SH-SY5Y (cell line): ENCODE measurements at regions not wholly inside any gene's neighbourhood (a gene's known extent, or its start where the extent isn't known, plus 50 kb on each side); places are given as distances from the start of the nearest gene placed in this dataset.

ENCODE experiments used
- GATA2 ChIP-seq: IDR thresholded peaks from 2 replicates; pipeline ENCODE4 v1.6.1; 2011; ENCODE audit warnings: mild to moderate bottlenecking, low read depth, low read length
- GATA3 ChIP-seq: IDR thresholded peaks from 2 replicates; pipeline ENCODE4 v1.6.1; 2011; ENCODE audit warnings: low read depth, mild to moderate bottlenecking, low read length, moderate library complexity

DNA sequence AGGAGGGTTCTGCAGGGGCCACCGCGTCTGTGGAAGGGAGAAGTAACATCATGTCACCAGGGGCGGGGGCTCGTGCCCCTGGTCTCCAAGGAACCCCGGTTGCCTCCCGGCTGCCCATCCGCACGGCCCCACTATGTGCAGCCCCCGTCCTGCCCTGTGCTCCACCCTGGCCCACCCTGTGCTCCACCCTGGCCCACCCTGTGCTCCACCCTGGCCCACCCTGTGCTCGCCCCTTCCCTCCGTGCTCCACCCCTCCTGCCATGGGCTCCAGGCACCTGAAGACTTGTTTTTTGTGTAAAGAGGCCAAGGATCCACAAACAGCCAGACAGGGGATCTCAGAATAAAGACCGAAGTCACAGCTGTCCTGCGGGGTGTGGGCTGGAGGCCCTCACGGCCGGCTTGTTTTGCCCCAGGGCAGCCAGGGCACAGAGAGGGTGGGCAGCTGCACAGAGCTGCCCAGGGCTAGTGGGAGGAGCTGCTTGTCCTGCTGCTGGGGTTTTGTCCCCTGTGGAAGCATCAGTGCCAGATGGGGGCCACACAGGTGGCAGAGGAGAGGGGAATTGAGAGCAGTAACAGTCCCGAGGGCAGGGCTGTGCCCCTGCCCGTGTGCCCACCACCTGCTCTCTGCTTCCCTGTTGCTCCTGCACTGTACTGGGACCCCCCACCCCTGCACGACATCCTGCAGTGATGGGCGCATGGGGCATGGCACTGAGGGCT lies 147.0 kb upstream of the CIBAR2 start:
- TF ChIP-seq GATA2, result no peak
- no peak for TF ChIP-seq GATA3
